Endodermal cell (in vitro differentiated cells): ENCODE measurements at regions not wholly inside any gene's neighbourhood (a gene's known extent, or its start where the extent isn't known, plus 50 kb on each side); places are given as distances from the start of the nearest gene placed in this dataset.

ENCODE experiments used
- DNase-seq: peaks from one replicate; pipeline ENCODE4 v3.0.0-alpha.2; 2017
- H3K27ac ChIP-seq: 2 replicates; pipeline ENCODE4 v1.5.1; 2013; ENCODE audit warnings: mild to moderate bottlenecking, low read depth, low read length, moderate library complexity
- H3K27me3 ChIP-seq: 2 replicates; pipeline ENCODE4 v1.6.1; 2013; ENCODE audit warnings: mild to moderate bottlenecking, low read length, moderate library complexity; ENCODE audit not compliant: insufficient read depth, control insufficient read depth, poor library complexity, severe bottlenecking
- H3K36me3 ChIP-seq: 2 replicates; pipeline ENCODE4 v1.7.0; 2013; ENCODE audit warnings: mild to moderate bottlenecking, low read length, moderate library complexity; ENCODE audit not compliant: control insufficient read depth, insufficient read depth
- H3K4me1 ChIP-seq: one replicate; pipeline ENCODE4 v1.7.0; 2013; ENCODE audit warnings: low read length; ENCODE audit not compliant: control insufficient read depth, insufficient read depth
- H3K4me3 ChIP-seq: 2 replicates; pipeline ENCODE4 v1.5.1; 2013; ENCODE audit warnings: mild to moderate bottlenecking, low read length, moderate library complexity
- H3K9ac ChIP-seq: 2 replicates; pipeline ENCODE4 v1.6.1; 2013; ENCODE audit warnings: mild to moderate bottlenecking, low read length, moderate library complexity; ENCODE audit not compliant: poor library complexity, severe bottlenecking; ENCODE audit errors: extremely low read depth
- H3K9me3 ChIP-seq: 2 replicates; pipeline ENCODE4 v1.6.1; 2013; ENCODE audit warnings: mild to moderate bottlenecking, low read length, moderate library complexity; ENCODE audit not compliant: control insufficient read depth
- H3K27ac Mint-ChIP-seq: 2 replicates; pipeline ENCODE4 v1.8.0; 2020; ENCODE audit warnings: mixed read lengths
- H3K27me3 Mint-ChIP-seq: 2 replicates; pipeline ENCODE4 v1.8.0; 2021; ENCODE audit warnings: mild to moderate bottlenecking, mixed read lengths; ENCODE audit not compliant: insufficient read depth
- H3K36me3 Mint-ChIP-seq: 2 replicates; pipeline ENCODE4 v1.8.0; 2020; ENCODE audit warnings: low read depth, mixed read lengths
- H3K4me1 Mint-ChIP-seq: 2 replicates; pipeline ENCODE4 v1.8.0; 2020; ENCODE audit warnings: mixed read lengths
- H3K4me3 Mint-ChIP-seq: 2 replicates; pipeline ENCODE4 v1.8.0; 2020; ENCODE audit warnings: mild to moderate bottlenecking, moderate library complexity, mixed read lengths
- H3K9me3 Mint-ChIP-seq: 2 replicates; pipeline ENCODE4 v1.8.0; 2020; ENCODE audit warnings: mild to moderate bottlenecking, mixed read lengths
- WGBS, 2 experiments: methylation state at CpG; one replicate each; pipeline versions ENCODE4 v1.1.5 to v1.1.7; 2013; ENCODE audit warnings: missing lambda C conversion rate in 2 of 2, mixed read lengths in 1 of 2; ENCODE audit not compliant: insufficient coverage in 1 of 2, insufficient read length in 1 of 2; 5-methylcytosine and 5-hydroxymethylcytosine counted together
- TF ChIP-seq, protein P1 (sequence below): fragments of 200-600 bp; sonication (generic); conservative IDR thresholded peaks from 2 replicates; pipeline ENCODE4 v1.5.0; 2021; ENCODE audit warnings: antibody characterized with exemption, mild to moderate bottlenecking

DNA sequence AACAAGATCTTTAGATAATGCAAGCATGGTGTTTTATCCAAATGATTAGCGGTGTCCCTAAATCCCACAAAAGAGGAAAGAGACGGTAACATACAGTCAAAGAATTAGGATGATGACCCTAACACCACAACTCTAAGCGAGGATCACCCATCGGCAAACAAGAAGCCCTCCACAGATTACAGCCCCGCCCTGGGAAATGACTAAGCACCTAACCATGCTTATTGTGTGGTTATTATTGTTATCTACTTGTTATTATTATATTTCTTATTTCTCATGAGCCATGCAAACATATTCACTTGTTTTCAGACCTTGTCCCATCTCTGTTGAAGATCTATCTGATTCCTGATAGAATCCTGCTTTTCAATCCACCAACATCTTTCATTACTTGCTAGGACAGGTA, 651.3 kb downstream of the NYAP2 start:
- 91% methylated on average over 4 of the region's 5 CpGs; no CpG with 5 or more reads in 1 of the 2 experiments for WGBS, 2 experiments

DNA sequence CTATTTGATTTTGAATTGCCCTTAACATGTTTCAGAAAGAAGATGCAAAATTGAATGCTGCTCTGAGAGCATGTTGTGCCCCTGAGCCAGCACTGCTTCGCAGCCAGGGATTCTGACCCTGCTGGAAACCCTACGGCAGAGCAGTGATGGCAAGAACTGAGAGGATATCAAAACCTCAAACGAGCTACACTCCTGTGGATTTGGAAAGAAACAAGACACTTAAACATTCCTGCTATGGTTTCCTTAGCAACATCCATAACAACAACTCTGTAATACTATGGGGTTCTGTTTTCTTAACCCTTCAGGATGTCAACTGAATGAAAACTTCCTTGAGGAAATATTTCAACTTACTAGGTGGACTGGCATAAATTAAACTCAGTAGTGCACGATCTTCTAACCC, 649.1 kb downstream of the NYAP2 start:
- Mint-ChIP-seq H3K9me3 (no peaks in the 10 kb centered on the region), H3K27ac (no peak overlapping the region), H3K36me3 (no peaks in the 10 kb centered on the region), H3K4me3 (no peak overlapping the region), H3K27me3 (no peaks in the 10 kb centered on the region), H3K4me1 (peaks cover 29% of the 10 kb centered on the region)
- no peak for DNase-seq
- Histone ChIP-seq H3K27ac (peak overlapping the region; percentile 61), H3K9ac (no peak overlapping the region), H3K4me1 (peaks cover 4% of the 10 kb centered on the region), H3K36me3 (no peaks in the 10 kb centered on the region), H3K4me3 (no peak overlapping the region), H3K27me3 (no peaks in the 10 kb centered on the region), H3K9me3 (no peaks in the 10 kb centered on the region)
- TF ChIP-seq, protein P1, sequence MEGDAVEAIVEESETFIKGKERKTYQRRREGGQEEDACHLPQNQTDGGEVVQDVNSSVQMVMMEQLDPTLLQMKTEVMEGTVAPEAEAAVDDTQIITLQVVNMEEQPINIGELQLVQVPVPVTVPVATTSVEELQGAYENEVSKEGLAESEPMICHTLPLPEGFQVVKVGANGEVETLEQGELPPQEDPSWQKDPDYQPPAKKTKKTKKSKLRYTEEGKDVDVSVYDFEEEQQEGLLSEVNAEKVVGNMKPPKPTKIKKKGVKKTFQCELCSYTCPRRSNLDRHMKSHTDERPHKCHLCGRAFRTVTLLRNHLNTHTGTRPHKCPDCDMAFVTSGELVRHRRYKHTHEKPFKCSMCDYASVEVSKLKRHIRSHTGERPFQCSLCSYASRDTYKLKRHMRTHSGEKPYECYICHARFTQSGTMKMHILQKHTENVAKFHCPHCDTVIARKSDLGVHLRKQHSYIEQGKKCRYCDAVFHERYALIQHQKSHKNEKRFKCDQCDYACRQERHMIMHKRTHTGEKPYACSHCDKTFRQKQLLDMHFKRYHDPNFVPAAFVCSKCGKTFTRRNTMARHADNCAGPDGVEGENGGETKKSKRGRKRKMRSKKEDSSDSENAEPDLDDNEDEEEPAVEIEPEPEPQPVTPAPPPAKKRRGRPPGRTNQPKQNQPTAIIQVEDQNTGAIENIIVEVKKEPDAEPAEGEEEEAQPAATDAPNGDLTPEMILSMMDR = no peak
- 46 to 71% methylated on average over 3 to 4 of the region's 4 CpGs for WGBS, 2 experiments

More for the DNA sequence above, 651.3 kb downstream of the NYAP2 start:
- H3K9me3 Mint-ChIP-seq = no peaks in the 10 kb centered on the region
- no peak overlapping the region for H3K27ac Mint-ChIP-seq
- no peaks in the 10 kb centered on the region for H3K36me3 Mint-ChIP-seq
- H3K27me3 Mint-ChIP-seq = no peaks in the 10 kb centered on the region
- Histone ChIP-seq H3K27ac (no peak overlapping the region), H3K4me3 (no peak overlapping the region), H3K36me3 (no peaks in the 10 kb centered on the region), H3K9ac (no peak overlapping the region), H3K4me1 (peaks cover 4% of the 10 kb centered on the region), H3K27me3 (no peaks in the 10 kb centered on the region), H3K9me3 (no peaks in the 10 kb centered on the region)
- TF ChIP-seq, protein P1 = no peak
- peaks cover 29% of the 10 kb centered on the region for H3K4me1 Mint-ChIP-seq
- H3K4me3 Mint-ChIP-seq = no peak overlapping the region
- no peak for DNase-seq

DNA sequence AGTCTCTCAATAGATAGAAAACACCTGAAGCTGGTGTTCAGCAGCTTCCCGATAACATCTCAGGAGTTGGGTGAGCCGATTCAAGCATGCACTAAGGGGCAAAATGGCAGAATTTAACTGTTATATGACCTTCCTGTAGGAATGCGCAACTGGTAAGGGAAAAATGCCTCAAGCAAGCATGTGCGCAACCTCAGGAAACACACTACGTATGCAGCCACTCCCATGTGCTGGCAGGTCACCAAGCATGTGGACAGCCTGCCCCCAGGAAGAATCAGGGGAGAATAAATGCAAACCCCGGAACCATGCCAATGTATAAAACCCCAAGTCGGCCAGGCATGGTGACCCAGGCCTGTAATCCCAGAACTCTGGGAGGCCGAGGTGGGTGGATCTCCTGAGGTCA, 645.6 kb downstream of the NYAP2 start:
- H3K36me3 ChIP-seq = no peaks in the 10 kb centered on the region
- H3K4me1 ChIP-seq = no peaks in the 10 kb centered on the region
- no peaks in the 10 kb centered on the region for H3K27me3 Mint-ChIP-seq
- no peak overlapping the region for H3K27ac ChIP-seq
- no peaks in the 10 kb centered on the region for H3K9me3 Mint-ChIP-seq
- DNase-seq = no peak
- no peaks in the 10 kb centered on the region for H3K36me3 Mint-ChIP-seq
- TF ChIP-seq, protein P1 = no peak
- H3K9ac ChIP-seq = no peak overlapping the region
- 93 to 97% methylated on average over 8 of the region's 8 CpGs for WGBS, 2 experiments
- H3K9me3 ChIP-seq = no peaks in the 10 kb centered on the region
- peaks cover 4% of the 10 kb centered on the region for H3K4me1 Mint-ChIP-seq
- no peak overlapping the region for H3K4me3 ChIP-seq
- no peak overlapping the region for H3K4me3 Mint-ChIP-seq
- no peaks in the 10 kb centered on the region for H3K27me3 ChIP-seq
- H3K27ac Mint-ChIP-seq = no peak overlapping the region
